Glutamatergic neuron (in vitro differentiated cells): ENCODE measurements at regions not wholly inside any gene's neighbourhood (a gene's known extent, or its start where the extent isn't known, plus 50 kb on each side); places are given as distances from the start of the nearest gene placed in this dataset.

Source experiments
- DNase-seq: peaks from one replicate; pipeline ENCODE4 v3.0.0; 2022
- H3K27ac Mint-ChIP-seq: one replicate; pipeline ENCODE4 v1.8.0; 2020; ENCODE audit warnings: mild to moderate bottlenecking, mixed read lengths, inconsistent platforms; ENCODE audit not compliant: unreplicated experiment
- H3K27me3 Mint-ChIP-seq: one replicate; pipeline ENCODE4 v1.8.0; 2020; ENCODE audit warnings: mild to moderate bottlenecking, moderate library complexity, mixed read lengths, inconsistent platforms; ENCODE audit not compliant: unreplicated experiment
- H3K36me3 Mint-ChIP-seq: one replicate; pipeline ENCODE4 v1.8.0; 2020; ENCODE audit warnings: mild to moderate bottlenecking, mixed read lengths, inconsistent platforms; ENCODE audit not compliant: unreplicated experiment
- H3K4me1 Mint-ChIP-seq: one replicate; pipeline ENCODE4 v1.8.0; 2020; ENCODE audit warnings: mild to moderate bottlenecking, low read depth, mixed read lengths, inconsistent platforms; ENCODE audit not compliant: unreplicated experiment
- H3K4me3 Mint-ChIP-seq: one replicate; pipeline ENCODE4 v1.8.0; 2020; ENCODE audit warnings: mild to moderate bottlenecking, mixed read lengths, inconsistent platforms; ENCODE audit not compliant: unreplicated experiment
- H3K9me3 Mint-ChIP-seq: one replicate; pipeline ENCODE4 v1.8.0; 2020; ENCODE audit warnings: mild to moderate bottlenecking, moderate library complexity, mixed read lengths, inconsistent platforms; ENCODE audit not compliant: unreplicated experiment
- TF ChIP-seq, protein P1 (sequence below): fragments of 200-600 bp; sonication (generic); IDR thresholded peaks from one replicate; pipeline ENCODE4 v1.5.0; 2021; ENCODE audit not compliant: partially characterized antibody, unreplicated experiment

DNA sequence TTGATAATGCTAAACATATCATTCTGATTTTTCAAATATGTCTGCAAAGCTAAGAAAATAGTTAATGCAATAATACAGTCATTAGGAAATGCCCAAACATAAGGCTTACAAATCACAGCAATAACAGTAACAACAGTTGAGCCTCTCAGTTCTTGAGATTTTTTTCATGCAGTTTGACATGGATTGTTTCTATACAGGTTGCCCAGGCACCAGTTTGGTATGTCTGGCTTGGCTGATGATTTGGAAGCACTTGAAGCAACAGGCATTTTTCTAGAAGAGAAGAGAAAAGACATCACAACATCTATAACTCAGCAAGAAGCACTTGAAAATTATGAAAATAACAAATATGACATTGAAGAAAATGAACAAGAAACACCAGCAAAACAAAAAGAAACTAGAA, 78.7 kb upstream of the COL6A5 start:
- Mint-ChIP-seq H3K4me1 (no peaks in the 10 kb centered on the region), H3K36me3 (no peaks in the 10 kb centered on the region), H3K27ac (no peak overlapping the region), H3K9me3 (no peaks in the 10 kb centered on the region), H3K27me3 (no peaks in the 10 kb centered on the region), H3K4me3 (no peak overlapping the region)
- DNase-seq = no peak
- TF ChIP-seq, protein P1, sequence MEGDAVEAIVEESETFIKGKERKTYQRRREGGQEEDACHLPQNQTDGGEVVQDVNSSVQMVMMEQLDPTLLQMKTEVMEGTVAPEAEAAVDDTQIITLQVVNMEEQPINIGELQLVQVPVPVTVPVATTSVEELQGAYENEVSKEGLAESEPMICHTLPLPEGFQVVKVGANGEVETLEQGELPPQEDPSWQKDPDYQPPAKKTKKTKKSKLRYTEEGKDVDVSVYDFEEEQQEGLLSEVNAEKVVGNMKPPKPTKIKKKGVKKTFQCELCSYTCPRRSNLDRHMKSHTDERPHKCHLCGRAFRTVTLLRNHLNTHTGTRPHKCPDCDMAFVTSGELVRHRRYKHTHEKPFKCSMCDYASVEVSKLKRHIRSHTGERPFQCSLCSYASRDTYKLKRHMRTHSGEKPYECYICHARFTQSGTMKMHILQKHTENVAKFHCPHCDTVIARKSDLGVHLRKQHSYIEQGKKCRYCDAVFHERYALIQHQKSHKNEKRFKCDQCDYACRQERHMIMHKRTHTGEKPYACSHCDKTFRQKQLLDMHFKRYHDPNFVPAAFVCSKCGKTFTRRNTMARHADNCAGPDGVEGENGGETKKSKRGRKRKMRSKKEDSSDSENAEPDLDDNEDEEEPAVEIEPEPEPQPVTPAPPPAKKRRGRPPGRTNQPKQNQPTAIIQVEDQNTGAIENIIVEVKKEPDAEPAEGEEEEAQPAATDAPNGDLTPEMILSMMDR = no peak

DNA sequence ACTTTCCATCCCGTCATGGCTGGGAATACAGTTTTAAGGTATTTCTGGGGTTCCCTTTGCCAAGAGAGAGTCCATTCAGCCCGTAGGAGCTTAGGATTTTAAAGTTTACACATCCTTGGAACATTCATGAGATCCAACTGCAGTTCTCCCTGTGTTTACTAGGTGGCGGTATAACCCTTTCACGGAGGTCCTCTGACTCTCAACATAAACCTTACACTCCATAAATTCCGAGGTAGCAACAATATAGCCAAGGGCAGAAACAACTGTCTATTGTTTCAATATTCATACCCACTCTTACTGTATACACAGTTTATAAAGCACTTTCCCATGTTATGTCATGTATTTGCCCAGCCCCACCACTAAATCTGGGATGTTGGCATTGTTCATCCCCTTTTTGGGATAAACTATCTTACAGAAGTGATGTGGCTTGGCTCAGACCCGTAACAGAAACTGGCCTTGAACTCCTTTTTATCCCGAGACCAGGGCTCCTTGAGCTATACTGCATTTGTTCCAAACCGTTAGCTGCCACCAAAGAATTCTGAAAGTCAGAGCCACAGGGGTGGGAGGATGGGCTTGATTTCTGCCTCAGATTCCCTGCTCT, 69.2 kb upstream of the COL6A5 start:
- TF ChIP-seq, protein P1 = peak; percentile 84
- H3K36me3 Mint-ChIP-seq = no peaks in the 10 kb centered on the region
- no peak for DNase-seq
- no peak overlapping the region for H3K4me3 Mint-ChIP-seq
- no peaks in the 10 kb centered on the region for H3K9me3 Mint-ChIP-seq
- no peak overlapping the region for H3K27ac Mint-ChIP-seq
- H3K4me1 Mint-ChIP-seq = no peaks in the 10 kb centered on the region
- H3K27me3 Mint-ChIP-seq = no peaks in the 10 kb centered on the region

DNA sequence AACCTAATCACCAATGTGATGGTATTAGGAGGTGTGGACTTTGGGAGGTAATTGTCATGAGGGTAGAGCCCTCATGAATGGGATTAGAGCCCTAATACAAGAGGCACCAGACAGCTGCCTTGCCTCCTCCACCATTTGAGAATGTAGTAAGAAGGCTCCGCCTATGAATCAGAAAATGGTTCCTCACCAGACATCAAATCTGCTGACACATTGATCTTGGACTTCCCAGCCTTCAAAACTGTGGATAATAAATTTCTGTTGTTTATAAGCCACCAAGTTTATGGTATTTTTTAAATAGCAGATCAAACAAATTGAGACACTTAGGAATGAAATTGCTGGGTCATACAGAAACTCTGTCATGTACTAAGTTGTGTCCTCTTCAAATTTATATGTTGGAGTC, 56.8 kb upstream of the COL6A5 start:
- no peaks in the 10 kb centered on the region for H3K9me3 Mint-ChIP-seq
- no peaks in the 10 kb centered on the region for H3K36me3 Mint-ChIP-seq
- H3K27me3 Mint-ChIP-seq = no peaks in the 10 kb centered on the region
- H3K4me3 Mint-ChIP-seq = no peak overlapping the region
- no peak overlapping the region for H3K27ac Mint-ChIP-seq
- no peaks in the 10 kb centered on the region for H3K4me1 Mint-ChIP-seq
- no peak for DNase-seq
- TF ChIP-seq, protein P1 = no peak

DNA sequence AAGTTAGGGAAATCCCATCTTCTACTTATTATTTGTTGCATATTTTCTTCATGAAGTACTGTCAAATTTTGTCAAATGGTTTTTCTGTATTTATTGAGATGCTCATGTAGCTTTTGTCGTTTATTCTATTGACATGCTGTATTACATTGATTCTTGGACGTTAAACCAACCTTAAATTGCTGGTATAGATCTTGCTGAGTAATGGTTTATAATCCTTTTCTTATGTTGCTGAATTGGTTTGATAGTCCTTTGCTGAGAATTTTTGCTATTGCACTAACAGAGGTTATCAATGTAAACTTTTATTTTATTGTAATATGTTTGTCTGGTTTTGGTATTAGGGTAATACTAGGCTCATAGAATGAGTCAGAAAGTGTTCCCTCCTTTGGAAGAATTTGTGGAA, 54.3 kb upstream of the COL6A5 start:
- TF ChIP-seq, protein P1 = no peak
- H3K4me1 Mint-ChIP-seq = no peaks in the 10 kb centered on the region

DNA sequence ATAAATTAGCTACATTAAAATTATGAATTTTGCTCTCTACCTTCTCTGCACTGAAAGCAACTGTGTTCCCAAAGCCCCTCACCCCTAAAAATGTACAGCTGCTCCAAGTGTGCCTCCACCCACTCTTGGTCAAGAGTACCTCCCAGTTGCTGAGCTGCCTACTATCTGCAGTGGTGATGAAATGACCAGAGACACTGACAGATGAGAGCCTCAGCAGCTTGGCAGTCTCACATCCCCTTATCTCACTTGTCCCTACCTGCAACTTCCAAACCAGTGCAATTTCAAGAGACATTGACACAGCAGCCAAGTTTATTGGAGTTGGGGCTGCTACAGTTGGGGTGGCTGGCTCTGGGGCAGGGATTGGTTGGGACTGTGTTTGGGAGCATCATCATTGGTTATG, 52.2 kb upstream of the COL6A5 start:
- no peak for DNase-seq
- Mint-ChIP-seq H3K9me3 (no peaks in the 10 kb centered on the region), H3K27me3 (peaks cover 1% of the 10 kb centered on the region), H3K4me1 (no peaks in the 10 kb centered on the region), H3K36me3 (peaks cover 5% of the 10 kb centered on the region), H3K27ac (no peak overlapping the region), H3K4me3 (no peak overlapping the region)
- TF ChIP-seq, protein P1 = no peak

More for the DNA sequence above, 54.3 kb upstream of the COL6A5 start:
- no peak for DNase-seq
- H3K27me3 Mint-ChIP-seq = peaks cover 1% of the 10 kb centered on the region
- peaks cover 5% of the 10 kb centered on the region for H3K36me3 Mint-ChIP-seq
- H3K27ac Mint-ChIP-seq = no peak overlapping the region
- no peak overlapping the region for H3K4me3 Mint-ChIP-seq
- H3K9me3 Mint-ChIP-seq = no peaks in the 10 kb centered on the region
